ENCODE measurements at regions not wholly inside any gene's neighbourhood (a gene's known extent, or its start where the extent isn't known, plus 50 kb on each side); places are given as distances from the start of the nearest gene placed in this dataset.
A peak's percentile ranks its signal among the peaks of the same experiment; 100 is the strongest.

- no peak for DNase-seq (ENCODE audit: low read depth in 2 of 2)
These were observed 64.3 kb upstream of the CITED2 start for GRCh38 chr6:139438775-139439174.

GRCh38 chr6:139436957-139437348, 62.5 kb upstream of the CITED2 start:
- DNase-seq (ENCODE audit: low read depth in 2 of 2) = no peak

- DNase-seq (ENCODE audit: low read depth in 2 of 2) = peak in 1 of 2 donors; percentile 15
These were observed 61.9 kb upstream of the CITED2 start for GRCh38 chr6:139436200-139436956.

- peak in 1 of 2 donors; percentile 36 for DNase-seq (ENCODE audit: low read depth in 2 of 2)
These were observed 59.4 kb upstream of the CITED2 start for GRCh38 chr6:139433631-139434419.

DNA sequence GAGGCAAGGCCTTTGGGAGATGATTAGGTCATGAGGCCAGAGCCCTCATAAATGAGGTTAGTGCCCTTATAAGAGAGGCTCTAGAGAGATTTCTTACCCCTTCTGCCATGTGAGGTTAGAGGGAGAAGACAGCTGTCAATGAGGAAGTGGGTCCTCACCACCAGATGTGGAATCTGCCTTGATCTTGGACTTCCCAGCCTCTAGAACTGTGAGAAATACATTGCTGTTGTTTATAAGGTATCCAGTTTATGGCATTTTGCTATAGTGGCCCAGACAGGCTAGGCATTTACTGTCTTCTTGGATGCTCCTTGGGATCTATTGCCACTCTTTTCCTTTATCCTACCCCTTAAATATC, 57.1 kb upstream of the CITED2 start:
- DNase-seq (ENCODE audit: low read depth in 2 of 2) = no peak

DNA sequence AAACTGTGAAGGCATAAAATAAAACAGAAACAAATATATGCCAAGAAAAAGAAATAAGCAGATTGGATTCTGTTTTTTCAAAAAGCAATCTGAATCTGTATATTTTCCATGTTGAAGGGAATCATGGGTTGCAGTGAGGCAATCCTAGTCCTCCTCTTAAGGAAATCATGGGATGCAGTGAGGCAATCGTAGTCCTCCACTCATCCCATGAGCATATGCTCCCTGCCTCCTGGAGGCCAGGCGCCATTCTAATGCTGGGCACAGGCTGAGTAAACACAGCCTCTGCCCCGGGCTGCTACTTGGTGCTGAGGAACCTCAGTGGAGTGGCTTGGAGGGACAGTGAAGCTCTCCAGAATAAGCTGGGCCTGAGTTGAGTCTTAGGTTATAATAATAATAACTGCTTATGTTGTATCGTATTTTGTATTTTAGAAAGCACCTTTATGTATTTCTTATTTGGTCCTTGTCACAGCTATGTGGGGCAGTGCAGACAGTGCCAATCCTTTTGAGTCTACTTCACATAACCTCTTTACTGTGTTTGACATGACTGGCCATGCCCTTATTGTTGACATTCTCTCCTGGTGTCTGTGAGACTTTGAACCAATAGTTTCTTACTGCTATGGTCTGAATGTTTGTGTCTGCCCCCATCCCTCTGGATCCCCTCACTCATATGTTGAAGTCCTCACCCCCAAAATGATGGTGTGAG, 56.6 kb upstream of the CITED2 start:
- no peak for DNase-seq (ENCODE audit: low read depth in 2 of 2)

DNA sequence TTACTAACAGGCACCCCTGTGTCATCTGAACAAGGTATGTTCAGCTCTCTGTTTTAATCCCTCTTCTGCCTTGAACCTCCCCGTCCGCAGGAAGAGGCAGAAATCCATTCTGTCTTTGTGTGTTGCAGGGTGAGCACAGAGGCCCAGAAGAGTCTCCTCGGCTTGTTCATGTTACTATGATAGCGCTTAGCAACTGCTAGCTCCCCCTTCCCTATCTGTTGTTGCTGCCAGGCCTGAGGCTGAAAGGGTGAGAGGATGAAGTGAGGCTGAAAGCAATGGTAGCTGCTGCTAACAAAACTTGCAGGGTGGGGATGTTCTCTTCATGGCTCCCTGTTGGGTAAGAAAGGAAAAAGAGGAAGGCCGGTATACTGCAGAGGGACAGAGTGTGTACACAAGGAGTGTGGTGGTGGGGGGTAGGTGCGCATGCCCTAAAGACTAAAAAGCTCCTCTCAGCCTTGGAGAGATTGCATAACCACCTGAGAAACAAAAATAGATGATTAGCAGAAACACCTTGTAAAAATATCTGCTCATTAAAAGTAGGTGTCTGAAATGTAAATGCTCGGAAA, 55.2 kb upstream of the CITED2 start:
- no peak for DNase-seq (ENCODE audit: low read depth in 2 of 2)

- no peak for DNase-seq (ENCODE audit: low read depth in 2 of 2)
These were observed 52.8 kb upstream of the CITED2 start for GRCh38 chr6:139427199-139427598.

DNA sequence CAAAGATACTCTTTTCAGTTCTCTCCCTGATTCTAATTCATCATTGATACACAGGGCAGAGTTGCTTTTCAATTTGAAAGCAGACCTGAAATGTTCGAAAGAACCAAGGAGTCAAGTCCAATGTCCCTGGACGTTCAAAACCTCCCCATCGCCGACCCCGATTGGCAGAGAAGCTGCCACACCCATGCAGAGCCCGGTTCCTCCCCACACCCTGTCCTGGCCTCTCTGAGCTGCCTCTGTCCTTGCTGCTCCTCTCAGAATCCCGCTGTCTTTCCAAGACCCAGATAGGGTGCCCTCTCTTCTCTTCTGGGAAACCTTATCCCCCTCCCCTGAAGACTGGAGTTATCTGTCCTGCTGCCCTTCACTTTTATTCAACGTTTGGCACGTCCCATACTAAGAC, 52.3 kb upstream of the CITED2 start:
- DNase-seq (ENCODE audit: low read depth in 2 of 2) = no peak

DNA sequence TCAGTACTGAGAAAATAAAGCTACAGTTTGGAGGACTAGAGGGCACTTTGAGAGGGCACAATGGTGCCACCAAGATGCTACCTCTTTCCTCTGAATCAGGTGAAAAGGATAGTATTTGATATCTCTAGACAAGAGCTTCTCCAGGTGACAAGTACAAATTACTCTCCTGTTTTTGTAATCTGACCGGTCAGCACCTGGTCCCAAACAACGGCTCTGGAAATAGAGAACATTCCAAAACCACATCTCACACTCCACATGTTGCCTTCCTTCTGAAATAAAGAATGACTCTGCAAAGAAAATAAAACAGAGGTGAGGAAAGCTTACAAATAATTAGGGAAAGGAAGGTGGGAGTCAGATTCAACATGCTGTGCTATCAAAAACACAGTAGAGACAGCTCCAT, 51.3 kb upstream of the CITED2 start:
- DNase-seq (ENCODE audit: low read depth in 2 of 2) = no peak

DNA sequence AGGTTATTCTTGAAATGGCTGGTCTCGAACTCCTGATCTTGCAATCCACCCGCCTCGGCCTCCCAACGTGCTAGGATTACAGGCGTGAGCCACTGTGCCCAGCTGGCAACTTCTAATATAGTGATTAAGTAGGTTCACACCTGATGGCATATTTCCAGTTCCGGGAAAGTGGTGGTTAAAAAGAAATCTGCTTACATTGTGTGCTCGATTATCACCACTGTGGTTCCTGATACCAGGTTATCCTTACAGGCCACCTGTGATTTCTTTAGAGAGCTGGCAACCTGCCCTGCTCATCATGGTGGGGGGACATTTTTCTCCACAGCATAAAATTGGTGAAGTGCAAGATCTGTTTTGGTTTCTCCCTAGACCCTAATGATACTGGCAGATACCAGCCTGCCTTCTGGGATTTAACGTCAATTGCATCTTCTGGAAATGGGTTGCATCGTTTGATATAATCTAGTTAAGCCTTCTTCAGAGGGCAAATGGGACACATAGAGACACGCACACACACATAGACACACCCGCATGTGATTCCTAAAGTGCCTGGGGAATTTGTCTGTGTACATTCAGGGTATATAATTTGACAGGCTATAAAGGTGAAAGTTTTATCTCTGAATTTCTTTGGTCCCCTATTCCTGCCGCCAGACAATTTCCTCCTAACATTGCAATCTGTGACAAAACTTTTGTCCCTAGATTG, 49.7 kb upstream of the CITED2 start:
- no peak for DNase-seq (ENCODE audit: low read depth in 2 of 2)

Data from dermis microvascular lymphatic vessel endothelial cell (primary cell).